TTC549 (cell line): ENCODE measurements at regions not wholly inside any gene's neighbourhood (a gene's known extent, or its start where the extent isn't known, plus 50 kb on each side); places are given as distances from the start of the nearest gene placed in this dataset.
A peak's percentile ranks its signal among the peaks of the same experiment; 100 is the strongest.

Source experiments
- FAIRE-seq: peaks from 2 replicates; lab custom pipeline; 2012; peaks lifted over from hg19 to GRCh38; lab: Jason Lieb, UNC

GRCh38 chr12:89289720-89290119, 62.6 kb downstream of the DUSP6 start:
- FAIRE-seq: no peak

- FAIRE-seq: no peak
These were observed 63.3 kb downstream of the DUSP6 start for GRCh38 chr12:89288959-89289358.

- FAIRE-seq: no peak
These were observed 65.8 kb downstream of the DUSP6 start for GRCh38 chr12:89286501-89286900.

GRCh38 chr12:89281539-89281867, 70.8 kb downstream of the DUSP6 start:
- no peak for FAIRE-seq

GRCh38 chr12:89280833-89281538, 71.3 kb downstream of the DUSP6 start:
- FAIRE-seq: peak; percentile 97

- no peak for FAIRE-seq
These were observed 72.8 kb downstream of the DUSP6 start for GRCh38 chr12:89279499-89279898.

- peak; percentile 96 for FAIRE-seq
These were observed 73.4 kb downstream of the DUSP6 start for GRCh38 chr12:89278862-89279261.

- FAIRE-seq: no peak
These were observed 74.1 kb downstream of the DUSP6 start for GRCh38 chr12:89278169-89278568.

GRCh38 chr12:89276860-89277259, 75.4 kb downstream of the DUSP6 start:
- FAIRE-seq: no peak

GRCh38 chr12:89273525-89273924, 78.8 kb downstream of the DUSP6 start:
- peak; percentile 9 for FAIRE-seq

GRCh38 chr12:89270548-89270947, 81.8 kb downstream of the DUSP6 start:
- no peak for FAIRE-seq

GRCh38 chr12:89269174-89269573, 83.1 kb downstream of the DUSP6 start:
- no peak for FAIRE-seq

- no peak for FAIRE-seq
These were observed 84.9 kb downstream of the DUSP6 start for GRCh38 chr12:89267404-89267803.

GRCh38 chr12:89266574-89267188, 85.6 kb downstream of the DUSP6 start:
- peak; percentile 15 for FAIRE-seq

GRCh38 chr12:89264837-89265236, 87.5 kb downstream of the DUSP6 start:
- no peak for FAIRE-seq

GRCh38 chr12:89263900-89264299, 88.4 kb downstream of the DUSP6 start:
- FAIRE-seq: no peak

GRCh38 chr12:89262855-89263552, 89.3 kb downstream of the DUSP6 start:
- FAIRE-seq: no peak

- no peak for FAIRE-seq
These were observed 90.3 kb downstream of the DUSP6 start for GRCh38 chr12:89261982-89262381.

- no peak for FAIRE-seq
These were observed 91.3 kb downstream of the DUSP6 start for GRCh38 chr12:89260841-89261637.

GRCh38 chr12:89259821-89260220, 92.5 kb downstream of the DUSP6 start:
- FAIRE-seq: no peak

GRCh38 chr12:89258240-89258969, 93.9 kb downstream of the DUSP6 start:
- FAIRE-seq: no peak

- FAIRE-seq: no peak
These were observed 95.0 kb downstream of the DUSP6 start for GRCh38 chr12:89257340-89257739.
